NCI-H748 treated with DMSO at 0.1 percent for 48 hours (cell line): ENCODE measurements at regions not wholly inside any gene's neighbourhood (a gene's known extent, or its start where the extent isn't known, plus 50 kb on each side); places are given as distances from the start of the nearest gene placed in this dataset.
A peak's percentile ranks its signal among the peaks of the same experiment; 100 is the strongest.

Experiments
- DNase-seq: peaks from one replicate; lab custom pipeline; 2025; lab: John Stamatoyannopoulos, UW

DNA sequence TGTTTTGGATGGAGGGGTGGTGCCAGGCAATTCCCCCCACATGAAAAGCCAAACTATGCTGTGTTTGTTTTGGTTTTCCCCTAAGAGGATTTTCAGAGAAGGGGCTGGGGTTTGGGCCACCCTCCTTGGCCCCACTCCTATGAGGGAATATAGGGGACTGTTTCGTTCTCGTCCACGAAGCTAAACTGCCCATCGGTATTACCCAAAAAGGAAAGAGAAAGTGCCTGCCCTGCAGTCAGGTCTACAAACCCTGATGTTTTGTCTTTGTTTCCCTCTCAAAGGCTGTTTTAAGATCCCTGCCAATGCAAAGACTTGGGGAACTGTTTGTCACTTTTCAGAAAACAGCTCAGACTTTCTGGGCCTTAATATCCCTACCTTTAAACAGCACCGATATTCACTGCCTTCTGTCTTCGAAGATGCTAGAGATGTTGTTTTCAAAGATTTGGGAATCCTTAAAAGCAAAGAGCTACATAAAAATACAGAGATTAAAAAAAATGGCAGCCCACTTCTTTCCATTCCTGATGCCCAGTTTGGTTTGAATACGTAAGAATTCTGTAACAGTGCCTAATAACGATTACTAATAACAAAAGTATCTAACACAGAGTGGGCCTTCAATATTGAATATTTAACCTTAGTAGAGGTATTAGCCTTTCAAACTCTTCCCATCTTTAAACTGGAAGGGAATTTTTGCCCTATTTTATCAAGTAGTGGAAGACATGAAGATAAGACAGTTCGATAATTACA is 518.4 kb downstream of the MED13L start:
- no peak for DNase-seq

DNA sequence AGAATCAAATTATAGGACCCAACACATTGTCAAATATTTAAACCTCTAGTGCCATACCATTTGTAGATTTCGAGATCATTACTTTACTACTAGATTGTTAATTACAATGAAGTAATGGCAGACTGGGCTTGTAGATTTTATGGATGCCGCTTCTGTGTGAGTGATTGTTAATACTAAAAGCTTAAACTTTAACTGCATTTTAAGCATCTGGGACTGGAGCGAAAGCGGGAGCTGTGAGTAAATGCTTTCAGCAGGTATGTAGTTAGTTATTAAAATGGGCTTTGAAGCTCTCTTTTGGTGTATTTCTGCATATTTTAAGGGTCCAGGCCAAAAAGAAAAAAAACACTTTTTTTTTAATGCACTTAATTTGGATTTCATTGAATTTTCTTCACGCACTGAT is 519.3 kb downstream of the MED13L start:
- DNase-seq, result no peak

DNA sequence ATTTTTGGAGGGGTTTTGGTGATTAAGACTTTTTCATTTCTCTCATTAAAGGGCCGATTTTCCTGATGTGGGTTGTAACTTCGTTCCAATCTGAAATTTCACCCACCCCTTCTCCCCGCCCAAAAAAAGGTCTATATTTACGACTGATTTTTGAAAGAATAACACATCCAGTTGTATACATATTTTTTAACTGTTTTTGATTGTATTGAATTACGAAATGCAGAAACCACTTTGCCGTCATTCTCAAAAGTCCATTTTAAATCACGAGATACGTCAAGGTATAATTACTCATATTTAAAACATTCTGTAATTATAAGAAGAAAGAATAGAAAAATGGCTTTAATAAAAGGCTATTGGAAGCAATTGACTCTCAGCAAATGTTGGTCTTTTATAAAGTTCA is 520.7 kb downstream of the MED13L start:
- DNase-seq, result no peak

DNA sequence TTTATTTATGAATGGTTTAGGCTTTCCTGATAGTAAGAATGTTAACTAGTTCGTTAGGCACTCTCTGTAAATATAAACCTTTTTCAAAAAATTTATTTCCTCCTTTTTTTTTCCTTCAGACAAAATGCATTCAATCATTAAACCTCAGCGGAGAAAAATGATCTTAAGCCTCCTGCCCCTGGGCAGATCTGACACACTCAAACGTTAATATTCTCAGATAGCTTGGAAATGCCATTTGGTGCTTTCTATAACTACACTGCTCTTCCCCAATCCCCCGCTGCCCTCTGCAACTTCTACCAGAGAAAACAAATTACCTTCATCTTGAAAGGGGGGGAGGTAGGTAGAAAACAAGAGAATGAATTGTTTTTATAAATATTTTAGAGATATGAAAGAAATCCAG is 521.2 kb downstream of the MED13L start:
- DNase-seq, result no peak

DNA sequence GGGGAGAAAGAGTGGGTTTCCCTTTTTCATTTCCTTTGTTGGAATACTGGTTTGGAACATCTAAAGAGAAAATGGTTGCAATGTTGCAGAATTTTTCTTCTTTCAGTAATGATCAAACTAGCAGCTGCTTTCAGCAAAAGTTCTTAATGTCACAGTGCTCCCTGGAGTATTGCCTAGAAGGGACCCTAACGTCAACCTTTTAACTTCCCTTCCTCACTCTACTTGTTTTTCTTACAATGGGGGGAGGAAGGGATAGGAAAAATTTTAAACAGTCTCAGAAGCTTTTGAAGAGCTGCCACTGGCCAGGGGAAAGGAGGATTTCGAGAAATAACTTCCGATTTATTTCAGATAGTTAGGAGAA is 521.8 kb downstream of the MED13L start:
- no peak for DNase-seq

DNA sequence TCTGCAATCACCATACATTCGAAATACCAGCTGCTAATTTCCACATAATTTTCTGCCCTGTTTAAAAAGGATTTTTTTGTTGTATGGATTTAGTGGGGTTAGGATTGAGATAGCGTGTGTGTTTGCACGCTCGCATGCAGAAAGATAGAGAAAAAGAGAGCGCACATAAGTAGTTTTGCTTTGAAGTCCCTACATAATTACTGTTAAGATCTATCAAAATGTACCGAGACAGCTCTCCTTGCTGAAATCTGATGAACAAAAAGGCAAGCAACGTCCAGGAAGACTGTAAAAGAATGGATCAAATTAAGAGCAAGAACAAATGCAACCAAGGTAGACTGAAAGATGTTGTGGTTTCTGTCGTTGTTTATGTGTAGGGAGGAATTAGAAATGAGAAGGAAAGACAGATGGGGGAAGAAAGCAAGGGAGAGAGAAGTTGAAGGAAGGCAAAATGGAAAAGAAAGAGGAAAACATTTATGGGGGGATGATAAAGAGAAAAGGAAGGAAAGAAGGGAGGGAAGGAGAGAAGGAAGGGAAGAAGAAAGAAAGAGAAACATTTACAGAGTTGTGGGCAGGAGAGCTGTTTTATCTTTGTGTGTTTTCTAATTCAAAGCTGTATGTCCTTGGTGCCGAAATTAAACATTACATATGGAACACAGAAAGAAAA is 522.3 kb downstream of the MED13L start:
- DNase-seq, result no peak

DNA sequence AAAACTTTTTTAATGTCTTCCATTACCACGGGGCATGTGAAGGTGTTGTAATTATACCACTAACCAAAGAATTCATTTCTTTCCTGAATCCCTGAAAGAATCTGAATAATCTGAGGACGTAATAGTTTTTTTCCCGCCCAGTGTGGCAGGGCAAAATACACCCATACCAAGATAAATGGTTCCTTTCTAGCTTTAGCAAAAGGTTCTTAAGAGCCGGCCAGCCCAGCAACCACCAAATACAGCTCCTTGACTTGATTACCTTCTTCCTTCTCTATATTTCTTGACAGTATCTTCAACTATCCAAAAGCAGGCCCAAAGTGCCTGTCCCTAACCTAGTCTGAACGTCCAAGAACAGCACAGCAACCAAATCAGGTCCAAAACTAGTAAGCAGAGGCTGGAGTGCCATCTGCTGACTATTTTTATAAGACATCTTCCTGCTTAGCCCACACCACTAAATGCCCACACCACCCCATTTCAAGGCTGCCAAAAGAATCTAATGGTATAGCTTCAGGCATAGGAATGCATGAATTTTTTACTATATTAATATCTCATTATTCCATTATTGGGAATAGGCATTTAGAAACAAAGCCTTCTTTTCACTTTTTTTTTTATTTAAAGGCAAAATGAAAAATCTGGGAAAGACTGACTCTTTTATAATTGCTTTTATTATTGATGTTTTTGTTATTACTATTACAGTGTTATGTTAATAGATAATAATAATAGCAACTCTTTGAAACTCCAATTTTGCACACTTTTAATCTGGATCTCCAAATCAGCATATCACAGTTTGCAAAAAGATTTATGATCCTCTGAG is 524.4 kb downstream of the MED13L start:
- DNase-seq, result peak; percentile 67

DNA sequence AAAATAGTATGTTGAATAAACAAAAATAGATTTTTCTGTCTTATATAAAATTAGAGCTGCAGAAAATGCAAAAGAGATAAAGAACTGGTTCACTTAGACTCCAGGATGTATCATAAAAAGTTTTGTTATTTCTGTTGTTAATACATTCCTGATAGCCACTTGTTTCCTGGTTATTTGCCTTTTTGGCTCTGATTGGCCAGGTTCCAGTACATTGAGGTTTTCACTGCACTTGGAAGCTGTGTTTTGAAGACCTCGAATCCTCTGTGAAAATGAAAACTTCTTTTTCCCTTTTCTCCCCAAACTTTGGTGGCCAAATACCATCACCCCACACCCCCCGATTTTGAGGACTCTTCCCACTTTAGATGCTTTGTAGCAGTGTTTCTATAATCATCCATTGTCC is 525.3 kb downstream of the MED13L start:
- DNase-seq, result no peak

DNA sequence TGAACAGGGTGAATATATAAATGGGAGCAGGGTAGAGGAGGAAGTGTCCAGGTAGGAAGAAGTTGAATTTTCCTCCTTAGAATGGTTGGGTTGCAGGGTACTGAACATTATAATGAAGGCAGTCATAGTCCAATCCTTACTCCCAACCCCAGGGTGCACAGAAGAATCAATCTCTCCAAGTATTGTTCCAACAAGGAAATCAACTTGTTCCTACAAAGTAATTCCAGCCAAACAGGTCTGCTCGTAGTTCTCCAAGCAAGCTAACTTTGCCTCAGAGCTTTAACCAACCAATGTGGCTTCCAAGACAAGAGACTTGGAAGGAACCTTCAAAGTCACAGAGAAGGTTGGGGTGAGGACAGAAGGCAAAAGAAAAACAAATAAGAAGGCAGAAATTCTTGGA is 527.2 kb downstream of the MED13L start:
- no peak for DNase-seq

DNA sequence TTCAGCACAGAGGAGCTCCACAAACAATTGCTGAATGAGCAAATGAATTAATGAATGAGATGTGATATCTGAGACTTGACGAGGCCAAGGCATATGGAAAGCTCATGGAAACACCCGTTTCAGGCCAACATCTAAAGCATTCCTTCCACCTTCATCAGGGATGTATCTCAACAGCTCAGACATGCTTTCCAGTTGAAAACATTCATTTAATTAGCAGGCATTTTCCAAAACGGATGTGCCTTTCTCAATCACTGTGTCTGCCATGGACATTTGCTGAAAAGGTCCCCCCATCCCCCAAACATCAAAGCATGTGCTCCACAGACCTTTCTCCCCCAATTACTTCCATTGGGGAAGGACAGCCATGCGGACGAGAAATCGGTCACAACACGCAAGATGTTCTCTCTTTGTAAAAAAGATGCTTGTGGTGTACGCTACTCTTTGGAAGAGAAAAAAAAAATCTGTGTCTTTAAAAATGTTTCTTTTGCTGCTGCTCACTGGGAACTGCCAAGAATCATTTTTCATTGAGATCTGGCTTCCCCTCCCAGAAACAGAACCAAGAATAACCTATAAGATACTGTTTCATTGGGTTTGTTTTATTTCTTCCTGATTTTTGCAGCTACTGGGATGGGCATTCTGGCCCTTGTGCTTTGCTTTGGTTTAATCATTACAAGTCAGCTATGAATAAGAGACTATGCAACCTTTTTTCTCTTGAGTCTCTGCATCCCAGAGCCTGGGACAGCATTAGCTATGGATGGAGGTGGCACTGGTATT is 528.2 kb downstream of the MED13L start:
- no peak for DNase-seq

DNA sequence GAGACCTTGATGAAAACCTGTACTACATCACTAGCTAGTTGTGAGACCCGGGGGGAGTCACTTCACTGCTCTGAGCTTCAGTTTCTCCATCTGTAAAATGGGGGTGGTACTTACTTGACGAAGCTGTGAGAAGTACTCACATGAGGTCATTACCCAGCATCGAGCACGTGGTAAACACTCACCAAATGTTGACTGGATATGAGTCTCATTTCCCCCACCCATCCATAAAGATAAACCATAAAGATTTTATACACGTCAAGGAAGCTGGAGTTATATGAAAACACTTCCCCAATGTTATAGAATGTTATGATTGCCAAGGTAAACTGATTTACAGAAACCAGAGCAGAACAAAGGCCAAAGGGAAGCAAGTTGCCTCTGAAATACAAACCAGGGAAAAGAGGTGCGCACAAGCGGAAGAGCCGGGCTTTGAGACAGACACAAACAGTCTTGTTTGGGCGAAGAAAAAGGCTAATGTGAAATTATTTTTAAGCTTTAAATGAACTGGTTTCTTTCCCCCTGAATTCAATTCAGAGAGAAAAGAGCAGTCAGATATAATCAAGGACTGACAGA is 536.8 kb downstream of the MED13L start:
- no peak for DNase-seq

DNA sequence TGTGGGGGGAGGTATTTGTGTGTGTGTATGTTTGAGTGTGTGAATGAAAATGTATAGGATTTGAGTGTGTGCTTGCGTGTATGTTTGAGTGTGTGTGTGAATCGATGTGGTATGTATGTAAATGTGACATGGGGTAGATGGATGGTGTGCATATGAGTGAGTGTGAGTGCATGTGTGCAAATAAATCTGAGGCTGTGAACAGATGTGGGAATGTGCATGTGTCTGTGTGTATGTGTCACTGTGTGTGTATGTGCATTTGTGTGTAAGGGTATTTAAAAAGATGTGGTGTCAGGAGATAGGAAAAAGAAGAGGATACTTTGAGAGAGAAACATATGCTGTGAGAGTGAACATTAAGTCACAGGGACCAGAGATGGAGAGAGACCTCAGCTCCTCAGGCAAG is 539.6 kb downstream of the MED13L start:
- DNase-seq, result no peak

DNA sequence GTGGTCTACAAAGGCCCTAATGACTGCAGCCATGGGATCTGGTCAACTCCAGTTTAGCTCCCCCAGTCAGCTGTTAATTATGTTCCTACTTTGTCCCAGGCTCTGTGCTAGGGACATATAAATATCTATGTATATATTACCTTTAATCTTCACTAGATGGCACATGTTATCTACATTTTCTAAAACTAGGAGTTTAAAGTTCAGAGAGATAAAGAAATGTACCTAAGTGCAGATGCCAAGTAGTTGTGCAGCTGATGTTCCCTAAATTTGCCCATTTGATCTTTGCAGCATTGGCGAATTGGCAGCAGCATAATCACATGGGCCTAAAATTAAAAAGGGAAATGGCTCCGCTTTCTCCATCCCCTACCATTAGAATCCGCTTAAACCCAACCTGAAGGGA is 541.1 kb downstream of the MED13L start:
- no peak for DNase-seq

DNA sequence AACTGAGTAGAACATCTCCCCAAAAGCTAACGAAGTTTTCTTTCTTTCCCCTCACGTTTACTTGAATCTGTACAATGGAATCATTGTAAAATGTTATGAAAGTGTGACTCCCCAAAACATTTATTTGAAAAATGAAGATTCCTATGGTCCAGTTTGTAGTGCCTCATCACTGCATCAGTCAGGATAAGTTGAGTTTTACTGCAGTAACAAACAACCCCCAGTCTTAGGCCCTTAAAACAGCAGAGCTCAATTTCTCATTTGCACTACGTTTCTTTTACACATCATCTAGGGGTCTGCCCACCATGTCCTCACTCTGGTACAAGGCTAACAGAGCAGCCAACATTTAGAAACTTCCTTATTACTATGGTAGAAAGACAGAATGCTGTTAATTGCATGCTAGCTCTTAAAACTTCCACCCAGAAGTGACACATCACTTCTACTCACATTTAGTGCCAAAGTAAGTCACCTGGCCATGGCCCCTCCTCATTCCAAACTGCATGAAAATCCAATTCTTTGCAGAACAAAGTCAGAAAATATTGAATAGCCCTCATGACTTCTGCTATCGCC is 546.4 kb downstream of the MED13L start:
- DNase-seq, result no peak

DNA sequence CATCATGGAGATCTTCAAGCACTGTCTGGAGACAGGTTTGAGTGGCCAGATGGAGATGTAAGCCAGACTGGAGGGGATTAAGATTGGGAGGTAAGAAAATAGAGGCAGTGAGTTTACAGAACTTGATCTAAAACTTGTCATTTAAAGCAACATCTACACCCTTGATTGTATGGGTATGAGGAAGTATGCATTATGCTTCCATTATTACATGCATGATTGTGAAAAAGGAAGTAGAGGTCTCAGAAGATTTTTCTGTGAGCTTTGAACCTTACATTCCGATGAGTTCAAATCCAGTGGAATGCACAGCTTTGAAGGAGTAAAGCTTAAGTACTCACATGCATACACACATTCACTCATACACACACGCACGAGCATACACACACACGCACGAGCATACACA is 550.8 kb downstream of the MED13L start:
- no peak for DNase-seq

DNA sequence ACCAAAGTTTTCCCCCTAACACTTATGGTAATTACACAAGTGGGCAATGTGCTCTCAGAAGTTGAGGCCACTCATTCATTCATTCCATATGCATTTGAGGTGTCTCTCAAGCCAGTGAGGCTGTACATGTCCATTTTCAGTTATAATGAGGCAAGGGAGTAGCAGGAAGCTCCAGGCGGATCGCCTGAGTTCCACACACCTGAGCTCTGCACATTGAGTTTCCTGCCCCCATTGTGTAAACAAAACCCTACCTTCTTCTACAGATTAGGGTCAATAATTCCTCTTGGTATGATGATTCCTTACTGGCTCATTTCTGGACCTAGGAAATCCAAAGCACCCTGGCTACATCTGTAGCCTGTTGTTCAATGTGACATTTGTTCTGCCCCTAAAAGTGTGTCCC is 555.3 kb downstream of the MED13L start:
- no peak for DNase-seq

DNA sequence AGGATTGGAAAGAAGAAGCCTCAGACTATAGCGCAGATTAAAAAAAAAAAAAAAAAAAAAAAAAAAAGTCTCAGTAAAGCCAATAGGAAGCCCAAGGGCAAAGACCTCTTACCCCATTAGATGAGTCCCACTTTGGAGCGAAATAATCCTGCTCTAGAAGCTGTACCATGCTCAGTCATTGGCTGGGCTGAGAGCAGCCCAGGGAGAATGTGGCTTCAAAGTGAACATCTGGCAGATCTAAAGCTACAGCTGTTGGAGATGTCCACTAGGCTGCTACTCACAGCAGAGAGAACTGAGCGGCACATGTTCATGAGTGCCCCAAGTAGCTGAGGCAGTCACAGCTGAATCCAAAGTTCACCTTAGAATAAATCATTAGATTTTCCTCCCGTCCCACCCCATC is 560.9 kb downstream of the MED13L start:
- DNase-seq, result no peak

DNA sequence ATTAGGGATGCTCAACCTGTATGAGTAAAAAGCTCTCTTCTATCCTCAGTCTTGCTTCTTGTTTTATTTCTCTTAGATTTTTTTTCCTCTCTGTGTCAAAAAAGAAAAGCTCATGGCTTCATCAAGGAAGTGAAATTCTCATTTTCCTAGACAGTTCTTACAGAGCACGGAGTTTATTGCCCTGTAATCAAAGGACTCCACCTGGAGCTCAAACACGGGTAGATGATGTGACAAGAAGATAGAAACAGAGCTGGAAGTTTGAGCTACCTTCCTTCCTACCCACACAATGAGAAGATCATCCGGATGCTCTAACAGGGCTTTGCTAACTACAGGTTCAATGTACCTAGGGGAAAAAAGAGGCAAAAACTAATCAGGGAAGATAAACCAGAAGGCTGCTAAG is 564.8 kb downstream of the MED13L start:
- DNase-seq, result no peak

DNA sequence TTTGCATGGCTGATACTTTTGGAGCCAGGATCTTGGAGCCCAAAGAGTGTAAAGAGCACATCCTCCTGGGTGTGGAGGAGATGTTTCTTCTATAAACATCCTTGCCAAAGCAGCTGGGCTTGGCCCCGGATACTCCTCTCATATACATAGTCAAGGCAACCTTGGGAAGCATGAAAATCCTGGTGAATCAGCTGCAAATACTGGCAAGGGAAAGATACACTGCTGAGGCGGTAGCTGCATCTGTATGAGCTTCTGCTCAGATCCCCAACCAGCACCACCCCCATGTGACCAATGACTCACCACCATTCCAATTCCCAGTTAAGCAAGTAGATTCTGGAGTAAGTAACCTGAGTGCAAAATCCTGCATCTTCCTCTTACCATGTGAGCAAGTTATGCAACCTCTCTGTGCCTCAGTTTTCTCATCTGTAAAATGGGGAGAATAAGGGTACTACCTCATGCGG is 567.4 kb downstream of the MED13L start:
- DNase-seq, result no peak

DNA sequence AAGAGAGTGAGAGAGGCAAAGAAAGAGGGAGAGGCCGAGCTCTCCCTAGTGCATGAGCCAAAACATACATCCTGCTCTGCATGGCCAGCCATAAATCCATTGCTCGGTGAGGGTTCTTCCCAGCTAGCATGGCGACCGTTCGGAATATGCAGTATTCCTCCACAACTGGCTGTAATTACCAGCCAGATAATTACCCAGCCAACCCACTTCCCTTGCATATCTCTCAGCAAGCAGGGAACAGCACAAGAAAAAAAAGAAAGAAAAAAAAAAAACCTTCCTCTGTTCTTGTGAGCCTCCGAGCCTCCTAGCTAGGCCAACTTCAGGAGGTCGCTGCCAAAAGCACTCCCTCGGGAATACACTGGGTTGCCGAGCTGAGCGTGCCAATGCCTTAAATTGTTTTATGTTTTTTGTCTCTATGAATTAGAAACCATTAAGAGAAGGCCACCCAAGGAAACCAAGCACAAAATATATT is 567.9 kb downstream of the MED13L start:
- DNase-seq, result no peak

DNA sequence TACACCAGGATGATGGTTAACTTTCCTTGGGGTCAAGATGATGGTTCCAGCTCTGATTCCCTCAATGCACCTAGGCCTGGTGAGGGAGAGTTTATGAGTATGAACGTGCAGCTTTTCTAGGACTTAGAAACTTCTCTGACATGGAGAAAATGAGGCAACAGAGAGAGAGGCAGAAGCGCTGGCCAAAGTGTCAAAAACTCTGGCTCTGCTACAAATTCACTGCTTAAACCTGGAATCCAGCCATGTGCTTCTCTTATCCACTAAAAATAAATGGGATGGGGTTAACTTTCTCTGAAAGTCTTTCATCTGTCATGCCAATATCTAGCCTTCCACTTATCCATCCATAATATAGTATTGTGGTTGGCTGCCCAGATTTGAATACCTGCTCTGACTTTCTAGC is 568.7 kb downstream of the MED13L start:
- DNase-seq, result no peak
